ENCODE measurements at regions not wholly inside any gene's neighbourhood (a gene's known extent, or its start where the extent isn't known, plus 50 kb on each side); places are given as distances from the start of the nearest gene placed in this dataset.

DNA sequence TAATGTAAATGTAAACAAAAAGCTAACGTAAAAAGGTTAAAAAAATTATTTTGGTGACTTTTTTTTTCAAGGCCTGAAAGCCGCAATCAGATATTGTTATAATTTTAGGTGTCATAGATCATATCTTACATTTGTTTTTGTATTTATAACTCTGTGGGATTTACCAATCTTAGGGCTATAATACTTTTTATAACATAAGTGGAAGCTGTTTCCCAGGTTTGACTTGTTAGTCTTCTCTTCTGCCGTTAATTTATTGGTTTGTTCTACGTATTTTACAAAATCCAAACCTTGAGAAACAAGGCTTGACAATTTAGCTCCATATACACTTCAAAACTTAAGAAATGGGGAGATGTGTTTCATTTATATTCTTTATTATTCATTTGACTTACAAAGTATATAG, 119.4 kb downstream of the EVX1 start (continued):
- TF ChIP-seq, protein P1, sequence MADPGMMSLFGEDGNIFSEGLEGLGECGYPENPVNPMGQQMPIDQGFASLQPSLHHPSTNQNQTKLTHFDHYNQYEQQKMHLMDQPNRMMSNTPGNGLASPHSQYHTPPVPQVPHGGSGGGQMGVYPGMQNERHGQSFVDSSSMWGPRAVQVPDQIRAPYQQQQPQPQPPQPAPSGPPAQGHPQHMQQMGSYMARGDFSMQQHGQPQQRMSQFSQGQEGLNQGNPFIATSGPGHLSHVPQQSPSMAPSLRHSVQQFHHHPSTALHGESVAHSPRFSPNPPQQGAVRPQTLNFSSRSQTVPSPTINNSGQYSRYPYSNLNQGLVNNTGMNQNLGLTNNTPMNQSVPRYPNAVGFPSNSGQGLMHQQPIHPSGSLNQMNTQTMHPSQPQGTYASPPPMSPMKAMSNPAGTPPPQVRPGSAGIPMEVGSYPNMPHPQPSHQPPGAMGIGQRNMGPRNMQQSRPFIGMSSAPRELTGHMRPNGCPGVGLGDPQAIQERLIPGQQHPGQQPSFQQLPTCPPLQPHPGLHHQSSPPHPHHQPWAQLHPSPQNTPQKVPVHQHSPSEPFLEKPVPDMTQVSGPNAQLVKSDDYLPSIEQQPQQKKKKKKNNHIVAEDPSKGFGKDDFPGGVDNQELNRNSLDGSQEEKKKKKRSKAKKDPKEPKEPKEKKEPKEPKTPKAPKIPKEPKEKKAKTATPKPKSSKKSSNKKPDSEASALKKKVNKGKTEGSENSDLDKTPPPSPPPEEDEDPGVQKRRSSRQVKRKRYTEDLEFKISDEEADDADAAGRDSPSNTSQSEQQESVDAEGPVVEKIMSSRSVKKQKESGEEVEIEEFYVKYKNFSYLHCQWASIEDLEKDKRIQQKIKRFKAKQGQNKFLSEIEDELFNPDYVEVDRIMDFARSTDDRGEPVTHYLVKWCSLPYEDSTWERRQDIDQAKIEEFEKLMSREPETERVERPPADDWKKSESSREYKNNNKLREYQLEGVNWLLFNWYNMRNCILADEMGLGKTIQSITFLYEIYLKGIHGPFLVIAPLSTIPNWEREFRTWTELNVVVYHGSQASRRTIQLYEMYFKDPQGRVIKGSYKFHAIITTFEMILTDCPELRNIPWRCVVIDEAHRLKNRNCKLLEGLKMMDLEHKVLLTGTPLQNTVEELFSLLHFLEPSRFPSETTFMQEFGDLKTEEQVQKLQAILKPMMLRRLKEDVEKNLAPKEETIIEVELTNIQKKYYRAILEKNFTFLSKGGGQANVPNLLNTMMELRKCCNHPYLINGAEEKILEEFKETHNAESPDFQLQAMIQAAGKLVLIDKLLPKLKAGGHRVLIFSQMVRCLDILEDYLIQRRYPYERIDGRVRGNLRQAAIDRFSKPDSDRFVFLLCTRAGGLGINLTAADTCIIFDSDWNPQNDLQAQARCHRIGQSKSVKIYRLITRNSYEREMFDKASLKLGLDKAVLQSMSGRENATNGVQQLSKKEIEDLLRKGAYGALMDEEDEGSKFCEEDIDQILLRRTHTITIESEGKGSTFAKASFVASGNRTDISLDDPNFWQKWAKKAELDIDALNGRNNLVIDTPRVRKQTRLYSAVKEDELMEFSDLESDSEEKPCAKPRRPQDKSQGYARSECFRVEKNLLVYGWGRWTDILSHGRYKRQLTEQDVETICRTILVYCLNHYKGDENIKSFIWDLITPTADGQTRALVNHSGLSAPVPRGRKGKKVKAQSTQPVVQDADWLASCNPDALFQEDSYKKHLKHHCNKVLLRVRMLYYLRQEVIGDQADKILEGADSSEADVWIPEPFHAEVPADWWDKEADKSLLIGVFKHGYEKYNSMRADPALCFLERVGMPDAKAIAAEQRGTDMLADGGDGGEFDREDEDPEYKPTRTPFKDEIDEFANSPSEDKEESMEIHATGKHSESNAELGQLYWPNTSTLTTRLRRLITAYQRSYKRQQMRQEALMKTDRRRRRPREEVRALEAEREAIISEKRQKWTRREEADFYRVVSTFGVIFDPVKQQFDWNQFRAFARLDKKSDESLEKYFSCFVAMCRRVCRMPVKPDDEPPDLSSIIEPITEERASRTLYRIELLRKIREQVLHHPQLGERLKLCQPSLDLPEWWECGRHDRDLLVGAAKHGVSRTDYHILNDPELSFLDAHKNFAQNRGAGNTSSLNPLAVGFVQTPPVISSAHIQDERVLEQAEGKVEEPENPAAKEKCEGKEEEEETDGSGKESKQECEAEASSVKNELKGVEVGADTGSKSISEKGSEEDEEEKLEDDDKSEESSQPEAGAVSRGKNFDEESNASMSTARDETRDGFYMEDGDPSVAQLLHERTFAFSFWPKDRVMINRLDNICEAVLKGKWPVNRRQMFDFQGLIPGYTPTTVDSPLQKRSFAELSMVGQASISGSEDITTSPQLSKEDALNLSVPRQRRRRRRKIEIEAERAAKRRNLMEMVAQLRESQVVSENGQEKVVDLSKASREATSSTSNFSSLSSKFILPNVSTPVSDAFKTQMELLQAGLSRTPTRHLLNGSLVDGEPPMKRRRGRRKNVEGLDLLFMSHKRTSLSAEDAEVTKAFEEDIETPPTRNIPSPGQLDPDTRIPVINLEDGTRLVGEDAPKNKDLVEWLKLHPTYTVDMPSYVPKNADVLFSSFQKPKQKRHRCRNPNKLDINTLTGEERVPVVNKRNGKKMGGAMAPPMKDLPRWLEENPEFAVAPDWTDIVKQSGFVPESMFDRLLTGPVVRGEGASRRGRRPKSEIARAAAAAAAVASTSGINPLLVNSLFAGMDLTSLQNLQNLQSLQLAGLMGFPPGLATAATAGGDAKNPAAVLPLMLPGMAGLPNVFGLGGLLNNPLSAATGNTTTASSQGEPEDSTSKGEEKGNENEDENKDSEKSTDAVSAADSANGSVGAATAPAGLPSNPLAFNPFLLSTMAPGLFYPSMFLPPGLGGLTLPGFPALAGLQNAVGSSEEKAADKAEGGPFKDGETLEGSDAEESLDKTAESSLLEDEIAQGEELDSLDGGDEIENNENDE (IDR thresholded peaks at IDR 0.05; ENCODE audit: insufficient replicate concordance, low read length), result no peak
- no peak for TF ChIP-seq NANOG (IDR thresholded peaks at IDR 0.05; ENCODE audit: insufficient read depth, low read depth, low read length, poor library complexity, severe bottlenecking)
- no peak for TF ChIP-seq HDAC2 (IDR thresholded peaks at IDR 0.05; ENCODE audit: borderline replicate concordance in 1 of 2, low read depth in 2 of 2, low read length in 2 of 2)
- TF ChIP-seq SIRT6 (IDR thresholded peaks at IDR 0.05; ENCODE audit: low read length), result no peak
- no peak for TF ChIP-seq TAF1 (IDR thresholded peaks at IDR 0.05; ENCODE audit: low read depth, low read length)
- TF ChIP-seq KDM5A (IDR thresholded peaks at IDR 0.05; ENCODE audit: low read length), result no peak
- no peak for TF ChIP-seq EP300 (IDR thresholded peaks at IDR 0.05; ENCODE audit: borderline replicate concordance in 1 of 2, low read depth in 2 of 2, low read length in 2 of 2)
- TF ChIP-seq POLR2AphosphoS5 (IDR thresholded peaks at IDR 0.05; ENCODE audit: low read depth, low read length), result no peak
- TF ChIP-seq TCF12 (IDR thresholded peaks at IDR 0.05; ENCODE audit: low read depth, low read length), result no peak
- TF ChIP-seq KDM1A (IDR thresholded peaks at IDR 0.05; ENCODE audit: borderline replicate concordance, low read length), result no peak
